Suprapubic skin (tissue), 3 donors: ENCODE measurements at regions not wholly inside any gene's neighbourhood (a gene's known extent, or its start where the extent isn't known, plus 50 kb on each side); places are given as distances from the start of the nearest gene placed in this dataset.

Experiments used
- CTCF ChIP-seq, 2 donors: fragments of 200-600 bp in 1 of 2; fragments of 450-650 bp in 1 of 2; sonication (generic) in 1 of 2; IDR thresholded peaks; one replicate each; pipeline ENCODE4 v1.5.1; 2016 to 2019; ENCODE audit warnings: antibody characterized with exemption in 2 of 2, mild to moderate bottlenecking in 1 of 2, moderate library complexity in 1 of 2
- POLR2A ChIP-seq, 2 donors: fragments of 450-650 bp; IDR thresholded peaks; one replicate each; pipeline ENCODE4 v1.6.1; 2017; ENCODE audit warnings: antibody characterized with exemption in 2 of 2, mild to moderate bottlenecking in 2 of 2, moderate library complexity in 2 of 2

- no peak for TF ChIP-seq POLR2A (IDR thresholded peaks at IDR 0.05)
- no peak for TF ChIP-seq CTCF (IDR thresholded peaks at IDR 0.05)
These were observed 552.2 kb downstream of the TFAP2A start for GRCh38 chr6:9862603-9863167.
